PC-3 (cell line): ENCODE measurements at regions not wholly inside any gene's neighbourhood (a gene's known extent, or its start where the extent isn't known, plus 50 kb on each side); places are given as distances from the start of the nearest gene placed in this dataset.

Experiments
- EZH2 ChIP-seq: fragments of 300-600 bp; sonication (generic); IDR thresholded peaks from one replicate; pipeline ENCODE4 v1.6.1; 2017; ENCODE audit warnings: antibody characterized with exemption, mild to moderate bottlenecking, low read length; ENCODE audit not compliant: unreplicated experiment
- EZH2phosphoT487 ChIP-seq: fragments of 300-600 bp; sonication (generic); IDR thresholded peaks from 2 replicates; pipeline ENCODE4 v1.6.1; 2018; ENCODE audit warnings: mild to moderate bottlenecking, antibody characterized with exemption, low read length, borderline replicate concordance
- TF ChIP-seq, protein P1 (sequence below): fragments of 300-600 bp; sonication (generic); conservative IDR thresholded peaks from 2 replicates; pipeline ENCODE4 v1.5.1; 2017; ENCODE audit warnings: antibody characterized with exemption, low read depth, mild to moderate bottlenecking, low read length

DNA sequence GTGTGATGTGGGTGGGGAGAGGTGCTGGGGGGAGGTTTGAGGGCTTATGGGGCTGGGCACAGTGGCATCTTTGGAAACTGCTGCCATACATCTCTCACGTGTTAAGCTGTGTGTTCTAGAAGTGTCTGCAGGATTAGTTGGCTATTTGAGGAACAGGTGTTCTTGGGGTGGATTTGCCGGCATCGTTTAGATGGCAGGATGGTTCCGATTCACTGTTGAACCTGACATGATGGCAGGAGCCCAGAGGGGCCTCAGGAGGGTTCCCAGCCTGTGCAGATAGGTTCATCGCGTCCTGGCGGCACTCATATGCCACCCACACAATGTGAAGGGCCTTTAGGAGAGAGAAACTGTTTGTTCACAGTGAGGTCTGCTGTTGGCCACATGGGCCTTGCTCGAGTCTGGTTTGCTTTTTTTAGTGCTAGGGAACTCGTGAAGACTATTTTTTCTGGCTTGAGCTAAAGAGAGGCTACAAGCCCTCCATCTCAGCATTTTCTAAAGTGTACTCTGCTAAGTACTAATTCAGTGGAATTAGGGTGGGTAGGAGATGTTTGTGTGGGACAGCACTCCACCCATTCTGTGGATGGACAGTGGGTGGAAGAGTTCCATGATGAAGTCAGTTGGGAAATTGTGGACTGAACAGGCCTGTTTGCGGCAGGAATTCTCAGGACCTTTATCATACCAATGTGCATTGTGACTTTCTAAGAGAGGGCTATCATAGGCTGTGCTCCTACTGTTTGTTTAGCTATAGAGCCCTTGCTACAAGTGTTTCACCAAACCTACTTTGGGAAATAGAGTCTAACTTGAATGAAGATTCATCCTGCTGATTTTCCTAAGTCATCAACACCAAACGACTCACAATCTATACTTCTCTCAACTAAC, 55.4 kb upstream of the PLET1 start:
- TF ChIP-seq, protein P1, sequence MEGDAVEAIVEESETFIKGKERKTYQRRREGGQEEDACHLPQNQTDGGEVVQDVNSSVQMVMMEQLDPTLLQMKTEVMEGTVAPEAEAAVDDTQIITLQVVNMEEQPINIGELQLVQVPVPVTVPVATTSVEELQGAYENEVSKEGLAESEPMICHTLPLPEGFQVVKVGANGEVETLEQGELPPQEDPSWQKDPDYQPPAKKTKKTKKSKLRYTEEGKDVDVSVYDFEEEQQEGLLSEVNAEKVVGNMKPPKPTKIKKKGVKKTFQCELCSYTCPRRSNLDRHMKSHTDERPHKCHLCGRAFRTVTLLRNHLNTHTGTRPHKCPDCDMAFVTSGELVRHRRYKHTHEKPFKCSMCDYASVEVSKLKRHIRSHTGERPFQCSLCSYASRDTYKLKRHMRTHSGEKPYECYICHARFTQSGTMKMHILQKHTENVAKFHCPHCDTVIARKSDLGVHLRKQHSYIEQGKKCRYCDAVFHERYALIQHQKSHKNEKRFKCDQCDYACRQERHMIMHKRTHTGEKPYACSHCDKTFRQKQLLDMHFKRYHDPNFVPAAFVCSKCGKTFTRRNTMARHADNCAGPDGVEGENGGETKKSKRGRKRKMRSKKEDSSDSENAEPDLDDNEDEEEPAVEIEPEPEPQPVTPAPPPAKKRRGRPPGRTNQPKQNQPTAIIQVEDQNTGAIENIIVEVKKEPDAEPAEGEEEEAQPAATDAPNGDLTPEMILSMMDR, result no peak
- TF ChIP-seq EZH2, result no peak
- TF ChIP-seq EZH2phosphoT487, result no peak
